ENCODE measurements at regions not wholly inside any gene's neighbourhood (a gene's known extent, or its start where the extent isn't known, plus 50 kb on each side); places are given as distances from the start of the nearest gene placed in this dataset.
"Not testable (repeated sequence)": the region's sequence is repeated elsewhere in the genome, so short reads cannot be mapped to it uniquely, and the experiment has no call there.

DNA sequence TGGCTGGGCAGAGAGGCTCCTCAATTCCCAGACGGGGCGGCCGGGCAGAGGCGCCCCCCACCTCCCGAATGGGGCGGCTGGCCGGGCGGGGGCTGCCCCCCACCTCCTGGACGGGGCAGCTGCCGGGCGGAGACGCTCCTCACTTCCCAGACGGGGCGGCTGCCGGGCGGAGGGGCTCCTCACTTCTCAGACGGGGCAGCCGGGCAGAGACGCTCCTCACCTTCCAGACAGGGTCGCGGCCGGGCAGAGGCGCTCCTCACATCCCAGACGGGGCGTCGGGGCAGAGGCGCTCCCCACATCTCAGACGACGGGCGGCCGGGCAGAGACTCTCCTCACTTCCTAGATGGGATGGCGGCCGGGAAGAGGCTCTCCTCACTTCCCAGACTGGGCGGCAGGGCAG lies 214.1 kb downstream of the SOX2 start:
- not testable (repeated sequence) for H3K27me3 Mint-ChIP-seq, H3K27ac Mint-ChIP-seq, DNase-seq, H3K4me1 Mint-ChIP-seq, H3K36me3 Mint-ChIP-seq, H3K9me3 Mint-ChIP-seq, H3K4me3 Mint-ChIP-seq

DNA sequence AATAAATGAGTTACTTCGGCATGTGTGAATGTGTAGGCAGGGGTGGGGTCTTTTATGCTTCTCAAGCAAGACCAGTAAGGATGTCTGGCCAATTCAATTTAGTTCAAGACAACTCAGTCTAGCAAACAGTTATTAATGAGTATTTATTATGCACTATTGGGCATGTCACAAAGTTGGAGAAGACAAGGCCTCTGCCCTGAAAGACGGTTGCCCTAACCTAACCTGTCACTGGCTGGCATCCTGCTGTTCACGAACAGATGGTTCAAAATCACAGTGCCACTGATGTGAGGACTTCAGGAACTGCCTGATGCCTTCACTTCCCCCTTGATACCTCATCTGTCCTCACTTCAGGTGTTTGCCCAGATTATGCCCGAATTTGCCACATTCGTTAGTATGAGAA lies 217.8 kb downstream of the SOX2 start:
- H3K4me1 Mint-ChIP-seq: no peaks in the 10 kb centered on the region
- H3K9me3 Mint-ChIP-seq: peaks cover 7% of the 10 kb centered on the region
- no peak for DNase-seq
- H3K4me3 Mint-ChIP-seq: no peak overlapping the region
- H3K27me3 Mint-ChIP-seq: no peaks in the 10 kb centered on the region
- no peak overlapping the region for H3K27ac Mint-ChIP-seq
- no peaks in the 10 kb centered on the region for H3K36me3 Mint-ChIP-seq

DNA sequence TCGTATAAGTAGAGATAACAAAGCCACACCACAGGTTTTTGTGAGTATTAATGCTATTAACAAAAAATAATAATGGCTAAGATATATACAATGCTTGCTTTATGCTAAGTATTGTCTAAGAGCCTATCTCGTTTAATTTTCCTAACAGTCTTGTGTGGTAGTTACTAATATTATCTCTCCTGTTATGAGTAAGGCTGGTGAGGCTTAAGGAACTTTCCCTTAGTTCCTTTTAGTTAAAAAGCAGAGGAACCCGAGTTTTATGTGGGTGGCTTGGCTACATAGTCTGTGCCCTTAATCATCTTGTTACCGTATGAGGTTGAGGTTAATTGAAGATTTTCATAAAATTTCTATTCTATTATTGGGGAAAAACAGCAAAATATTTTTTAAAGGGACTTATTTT lies 218.4 kb downstream of the SOX2 start:
- H3K4me1 Mint-ChIP-seq: no peaks in the 10 kb centered on the region
- no peak overlapping the region for H3K27ac Mint-ChIP-seq
- peaks cover 7% of the 10 kb centered on the region for H3K9me3 Mint-ChIP-seq
- no peaks in the 10 kb centered on the region for H3K36me3 Mint-ChIP-seq
- H3K27me3 Mint-ChIP-seq: no peaks in the 10 kb centered on the region
- no peak overlapping the region for H3K4me3 Mint-ChIP-seq
- DNase-seq: no peak

DNA sequence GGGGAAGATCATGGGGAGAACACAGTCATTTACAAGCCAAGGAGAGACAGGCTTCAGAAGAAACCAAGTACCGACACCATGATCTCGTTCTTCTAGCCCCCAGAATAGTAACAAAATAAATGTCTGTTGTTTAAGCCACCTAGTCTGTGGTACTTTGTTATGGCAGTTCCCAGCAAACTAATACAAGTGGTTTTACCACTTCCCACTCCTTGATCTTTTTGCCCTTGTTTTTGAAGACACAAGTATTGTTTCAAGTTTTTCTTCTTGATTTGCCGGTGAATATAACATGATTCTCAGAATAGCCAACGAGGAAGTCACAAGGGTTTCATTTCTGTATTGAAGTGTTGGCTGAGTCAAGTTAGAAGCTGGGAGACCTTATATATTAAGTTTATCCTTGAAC lies 220.3 kb downstream of the SOX2 start:
- H3K36me3 Mint-ChIP-seq: no peaks in the 10 kb centered on the region
- no peak overlapping the region for H3K27ac Mint-ChIP-seq
- no peak overlapping the region for H3K4me3 Mint-ChIP-seq
- peaks cover 4% of the 10 kb centered on the region for H3K9me3 Mint-ChIP-seq
- no peaks in the 10 kb centered on the region for H3K27me3 Mint-ChIP-seq
- no peaks in the 10 kb centered on the region for H3K4me1 Mint-ChIP-seq
- no peak for DNase-seq

DNA sequence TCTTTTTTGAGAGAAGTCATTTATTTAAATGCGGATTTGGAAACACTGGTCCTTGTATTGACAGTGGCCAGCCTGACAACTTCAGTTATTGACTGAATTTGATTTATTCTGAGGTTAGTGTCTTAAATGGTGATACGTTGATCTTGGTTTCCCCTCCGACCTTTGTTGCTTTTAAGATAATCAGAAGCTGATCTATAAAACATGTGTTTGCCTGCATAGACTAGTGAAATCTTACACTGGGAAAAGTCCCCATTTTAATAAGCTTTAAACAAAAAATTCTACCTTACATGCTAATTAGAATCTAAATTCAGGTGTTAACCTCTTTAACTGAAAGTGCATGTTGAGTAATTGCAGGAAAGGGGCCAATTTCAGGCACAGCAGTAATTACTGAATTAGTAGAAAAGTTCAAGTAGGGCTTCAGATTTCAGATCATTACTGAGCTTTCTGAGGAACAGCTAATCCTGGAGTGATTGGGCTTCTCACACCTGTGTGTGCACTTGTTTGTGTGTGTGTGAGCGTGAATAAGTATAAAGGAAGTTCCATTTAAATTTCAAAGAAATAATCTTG lies 221.4 kb downstream of the SOX2 start:
- peaks cover 1% of the 10 kb centered on the region for H3K9me3 Mint-ChIP-seq

DNA sequence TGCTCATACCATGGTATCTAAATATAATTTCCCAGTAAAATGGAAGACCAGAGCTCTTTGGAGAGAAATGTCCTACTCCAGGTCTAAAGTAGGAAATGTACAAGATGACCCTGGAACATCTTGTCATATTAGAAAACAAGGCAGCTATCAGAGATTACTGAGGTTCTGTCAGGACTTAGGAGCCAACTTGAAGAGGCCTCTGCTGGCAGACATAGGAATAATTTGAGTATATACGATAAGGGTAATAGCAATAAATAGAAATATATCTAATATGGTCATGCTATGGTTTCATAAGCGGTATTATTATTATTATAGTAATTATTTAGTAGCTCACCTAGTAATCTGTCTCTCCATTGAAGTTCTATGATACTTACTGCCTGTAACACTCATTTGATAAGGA lies 224.2 kb downstream of the SOX2 start:
- H3K4me1 Mint-ChIP-seq: no peaks in the 10 kb centered on the region
- no peak for DNase-seq
- H3K9me3 Mint-ChIP-seq: no peaks in the 10 kb centered on the region
- H3K27me3 Mint-ChIP-seq: no peaks in the 10 kb centered on the region
- H3K36me3 Mint-ChIP-seq: no peaks in the 10 kb centered on the region
- no peak overlapping the region for H3K27ac Mint-ChIP-seq
- H3K4me3 Mint-ChIP-seq: no peak overlapping the region

More for the DNA sequence above, 221.4 kb downstream of the SOX2 start:
- Mint-ChIP-seq H3K36me3 (no peaks in the 10 kb centered on the region), H3K27me3 (no peaks in the 10 kb centered on the region), H3K27ac (no peak overlapping the region), H3K4me3 (no peak overlapping the region), H3K4me1 (no peaks in the 10 kb centered on the region)
- no peak for DNase-seq

DNA sequence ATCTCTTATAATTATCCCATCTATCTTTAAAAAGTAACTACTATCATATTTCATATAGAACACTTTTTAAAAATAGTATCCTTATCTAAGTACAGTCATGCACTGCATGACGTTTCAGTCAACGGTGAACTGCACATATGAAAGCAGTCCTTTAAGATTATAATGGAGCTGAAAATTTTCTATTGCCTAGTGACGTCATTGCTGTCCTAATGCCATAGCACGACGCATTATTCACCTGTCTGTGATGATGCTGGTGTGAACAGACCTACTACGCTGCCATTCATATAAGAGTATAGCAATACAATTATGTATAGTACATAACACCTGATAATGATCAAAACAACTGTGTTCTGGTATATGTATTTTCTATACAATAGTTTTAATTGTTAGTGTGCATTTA lies 225.0 kb downstream of the SOX2 start:
- no peaks in the 10 kb centered on the region for H3K9me3 Mint-ChIP-seq
- H3K36me3 Mint-ChIP-seq: no peaks in the 10 kb centered on the region
- H3K27ac Mint-ChIP-seq: no peak overlapping the region
- no peak overlapping the region for H3K4me3 Mint-ChIP-seq
- H3K27me3 Mint-ChIP-seq: no peaks in the 10 kb centered on the region
- no peaks in the 10 kb centered on the region for H3K4me1 Mint-ChIP-seq
- DNase-seq: no peak

DNA sequence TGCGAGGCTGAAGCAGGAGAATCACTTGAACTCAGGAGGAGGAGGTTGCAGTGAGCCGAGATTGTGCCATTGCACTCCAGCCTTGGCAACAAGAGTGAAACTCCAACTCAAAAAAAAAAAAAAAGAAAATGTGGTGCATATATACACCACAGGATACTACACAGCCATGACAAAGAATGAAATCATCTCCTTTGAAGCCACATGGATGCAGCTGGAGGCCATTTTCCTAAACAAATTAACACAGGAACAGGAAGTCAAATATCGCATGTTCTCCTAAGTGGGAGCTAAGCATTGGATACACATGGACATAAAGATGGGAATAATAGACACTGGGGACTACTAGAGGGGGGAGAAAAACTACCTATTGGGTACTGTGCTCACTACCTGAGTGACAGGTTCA lies 226.9 kb downstream of the SOX2 start:
- H3K9me3 Mint-ChIP-seq: not testable (repeated sequence)

DNA sequence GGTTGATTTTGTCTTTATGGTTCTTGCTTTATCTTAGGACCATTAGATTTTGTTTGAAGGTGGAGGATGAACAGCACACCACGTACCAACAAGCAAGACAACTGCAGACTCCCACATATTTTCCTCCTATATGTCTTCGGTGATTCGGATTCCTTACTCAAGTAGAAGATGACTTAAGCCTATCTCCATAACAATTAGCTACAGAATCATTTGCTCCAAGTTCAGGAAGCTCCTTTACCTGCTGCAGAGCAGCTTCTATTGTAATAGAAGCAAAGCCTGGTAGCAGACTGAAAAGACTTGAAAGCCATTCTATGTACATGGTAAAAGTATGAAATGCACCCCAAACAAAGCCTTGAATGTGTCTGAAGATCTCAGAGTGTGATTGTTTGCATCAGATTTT lies 229.0 kb downstream of the SOX2 start:
- no peaks in the 10 kb centered on the region for H3K27me3 Mint-ChIP-seq
- H3K4me1 Mint-ChIP-seq: no peaks in the 10 kb centered on the region
- H3K9me3 Mint-ChIP-seq: no peaks in the 10 kb centered on the region
- no peak for DNase-seq
- H3K27ac Mint-ChIP-seq: no peak overlapping the region
- H3K4me3 Mint-ChIP-seq: no peak overlapping the region
- no peaks in the 10 kb centered on the region for H3K36me3 Mint-ChIP-seq

More for the DNA sequence above, 226.9 kb downstream of the SOX2 start:
- DNase-seq, H3K27me3 Mint-ChIP-seq, H3K4me3 Mint-ChIP-seq, H3K4me1 Mint-ChIP-seq, H3K36me3 Mint-ChIP-seq, H3K27ac Mint-ChIP-seq: not testable (repeated sequence)

DNA sequence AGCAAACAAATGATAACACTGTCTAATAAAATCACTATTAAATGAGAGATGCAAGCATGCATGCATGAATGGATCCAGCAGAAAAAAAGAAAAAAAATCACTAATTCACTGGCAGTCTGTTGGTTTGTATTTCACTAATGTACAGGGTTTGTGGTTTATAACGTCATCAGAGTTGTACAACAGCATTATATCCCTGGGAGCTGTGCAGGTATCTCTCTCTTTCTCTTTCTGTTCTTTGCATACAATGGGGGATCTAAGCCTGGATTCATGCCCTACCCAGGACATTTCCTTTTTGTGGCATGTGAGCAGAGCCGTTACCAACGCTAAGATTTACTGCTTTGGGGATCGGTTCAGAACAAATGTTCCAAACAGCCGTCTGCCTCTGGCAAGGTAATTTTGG lies 229.5 kb downstream of the SOX2 start:
- no peak overlapping the region for H3K4me3 Mint-ChIP-seq
- no peak for DNase-seq
- no peaks in the 10 kb centered on the region for H3K36me3 Mint-ChIP-seq
- no peaks in the 10 kb centered on the region for H3K27me3 Mint-ChIP-seq
- H3K27ac Mint-ChIP-seq: no peak overlapping the region
- no peaks in the 10 kb centered on the region for H3K4me1 Mint-ChIP-seq
- no peaks in the 10 kb centered on the region for H3K9me3 Mint-ChIP-seq

DNA sequence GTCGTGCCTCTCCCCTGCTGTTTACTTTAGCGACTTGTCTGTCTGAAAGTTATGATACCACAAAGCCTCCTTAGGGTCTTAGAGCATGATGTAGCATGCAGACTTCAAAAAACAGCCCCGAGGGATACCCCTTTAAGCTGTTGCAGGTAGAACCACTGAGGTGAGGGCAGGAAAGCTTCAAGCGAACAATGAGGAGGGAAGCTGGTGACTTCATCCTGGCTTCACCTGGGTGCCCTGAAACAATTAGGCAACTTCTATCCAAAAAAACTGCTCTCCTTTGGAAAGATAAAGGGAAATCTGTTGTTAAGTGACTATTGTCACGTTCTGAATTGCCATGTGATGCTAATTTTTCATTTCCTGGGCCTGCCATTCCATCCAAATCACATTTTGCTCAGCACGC lies 231.6 kb downstream of the SOX2 start:
- no peaks in the 10 kb centered on the region for H3K9me3 Mint-ChIP-seq
- no peaks in the 10 kb centered on the region for H3K36me3 Mint-ChIP-seq
- H3K4me3 Mint-ChIP-seq: no peak overlapping the region
- DNase-seq: no peak
- no peaks in the 10 kb centered on the region for H3K27me3 Mint-ChIP-seq
- H3K4me1 Mint-ChIP-seq: no peaks in the 10 kb centered on the region
- no peak overlapping the region for H3K27ac Mint-ChIP-seq

DNA sequence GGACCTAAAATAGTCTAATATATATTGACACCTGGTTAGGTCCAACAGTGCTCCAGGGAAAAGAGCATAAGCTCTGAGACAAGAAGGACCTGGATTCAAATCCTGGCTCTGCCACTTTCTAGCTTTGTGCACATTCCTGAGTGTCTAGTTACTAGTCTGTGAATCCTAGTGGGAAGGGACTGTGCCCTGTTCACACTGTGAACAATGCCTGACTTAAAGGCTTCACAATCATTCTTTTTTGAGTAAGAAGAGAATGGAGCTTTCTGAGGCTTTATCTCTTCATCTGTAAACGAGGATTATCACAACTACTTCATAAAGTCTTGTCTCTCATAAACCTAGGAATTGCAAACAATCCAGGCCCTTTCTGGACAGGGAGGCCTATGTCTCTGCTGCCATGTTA lies 235.9 kb downstream of the SOX2 start:
- Mint-ChIP-seq H3K4me3 (no peak overlapping the region), H3K27ac (no peak overlapping the region), H3K36me3 (no peaks in the 10 kb centered on the region), H3K4me1 (no peaks in the 10 kb centered on the region), H3K9me3 (no peaks in the 10 kb centered on the region), H3K27me3 (no peaks in the 10 kb centered on the region)
- no peak for DNase-seq

DNA sequence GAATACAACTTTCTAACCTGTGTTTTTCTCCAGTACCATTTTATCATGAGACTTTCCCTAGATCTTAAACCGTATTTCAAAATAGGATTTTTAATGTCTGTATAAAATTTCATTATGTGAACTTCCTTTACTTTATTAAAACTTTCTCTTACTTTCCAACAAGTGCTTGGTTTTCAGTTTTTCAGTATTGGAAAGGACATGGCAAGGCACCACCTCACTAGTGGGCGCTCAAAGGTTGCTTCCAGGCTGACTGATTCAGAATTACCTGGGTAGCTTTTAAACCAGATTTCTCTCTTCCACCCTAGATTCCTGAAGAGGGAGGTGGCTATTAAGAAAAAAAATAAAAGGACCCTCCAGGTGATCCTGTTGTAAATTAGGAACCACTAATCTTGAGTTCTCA lies 236.6 kb downstream of the SOX2 start:
- H3K27ac Mint-ChIP-seq: no peak overlapping the region
- no peaks in the 10 kb centered on the region for H3K36me3 Mint-ChIP-seq
- DNase-seq: no peak
- H3K27me3 Mint-ChIP-seq: no peaks in the 10 kb centered on the region
- no peak overlapping the region for H3K4me3 Mint-ChIP-seq
- no peaks in the 10 kb centered on the region for H3K4me1 Mint-ChIP-seq
- no peaks in the 10 kb centered on the region for H3K9me3 Mint-ChIP-seq

DNA sequence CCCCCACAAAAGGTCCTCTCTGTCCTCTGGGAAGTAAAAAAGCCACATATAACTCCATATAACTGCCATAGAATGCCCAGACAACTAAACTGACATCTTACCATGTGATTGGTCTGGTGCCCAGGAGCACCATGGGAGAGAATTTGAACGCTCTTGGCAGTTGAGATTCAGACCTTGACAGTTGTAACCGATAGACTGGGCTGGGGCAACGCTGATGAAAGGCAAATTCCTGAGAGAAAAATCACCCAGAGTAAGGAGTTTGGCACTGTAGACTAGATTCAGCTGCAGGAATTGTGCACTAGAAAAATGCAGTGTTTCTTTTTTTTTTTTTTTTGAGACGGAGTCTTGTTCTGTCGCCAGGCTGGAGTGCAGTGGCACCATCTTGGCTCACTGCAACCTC lies 240.5 kb downstream of the SOX2 start:
- H3K9me3 Mint-ChIP-seq: no peaks in the 10 kb centered on the region
- no peak overlapping the region for H3K4me3 Mint-ChIP-seq
- H3K4me1 Mint-ChIP-seq: no peaks in the 10 kb centered on the region
- no peak for DNase-seq
- H3K36me3 Mint-ChIP-seq: no peaks in the 10 kb centered on the region
- no peaks in the 10 kb centered on the region for H3K27me3 Mint-ChIP-seq
- no peak overlapping the region for H3K27ac Mint-ChIP-seq

DNA sequence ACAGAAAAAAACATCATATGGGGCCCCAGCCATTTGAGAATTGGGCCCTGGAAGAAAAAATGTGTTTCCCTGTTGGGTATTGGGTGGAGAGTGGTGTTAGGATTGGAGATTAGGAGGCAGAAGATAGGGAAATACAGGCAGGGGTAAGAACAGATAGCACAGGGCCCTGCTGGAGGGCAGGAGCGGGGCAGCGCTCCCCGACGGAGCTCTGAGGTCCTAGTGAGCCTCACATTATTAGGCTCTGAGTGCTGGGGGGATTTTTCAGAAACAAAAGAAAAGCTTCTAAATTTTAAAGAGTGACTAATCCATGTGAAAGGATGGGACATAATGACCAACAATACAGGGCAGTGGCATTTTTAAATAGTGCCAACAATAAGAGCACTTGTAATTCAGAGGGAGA lies 241.2 kb downstream of the SOX2 start:
- Mint-ChIP-seq H3K4me1 (no peaks in the 10 kb centered on the region), H3K9me3 (no peaks in the 10 kb centered on the region), H3K27me3 (no peaks in the 10 kb centered on the region), H3K36me3 (no peaks in the 10 kb centered on the region), H3K4me3 (no peak overlapping the region), H3K27ac (no peak overlapping the region)
- DNase-seq: no peak

DNA sequence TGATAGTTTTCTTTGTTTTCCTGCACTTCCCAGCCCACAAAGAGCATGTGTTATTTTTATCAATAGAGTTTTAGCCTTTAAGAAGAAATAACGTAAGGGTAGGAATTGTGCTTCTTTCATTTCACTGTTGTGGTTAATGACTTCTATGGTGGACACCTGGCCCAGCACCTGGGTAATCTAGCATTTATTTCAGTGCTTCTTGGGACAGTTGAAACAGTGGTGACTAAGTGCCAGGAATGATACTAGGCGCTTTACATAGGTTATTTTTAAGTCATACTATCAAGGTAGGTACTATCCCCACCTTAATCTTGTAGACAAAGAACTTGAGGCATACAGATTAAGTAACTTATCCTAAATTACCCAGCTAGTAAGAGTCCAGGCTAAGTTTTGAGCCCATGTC lies 243.8 kb downstream of the SOX2 start:
- H3K9me3 Mint-ChIP-seq: no peaks in the 10 kb centered on the region
- H3K27ac Mint-ChIP-seq: no peak overlapping the region
- no peaks in the 10 kb centered on the region for H3K27me3 Mint-ChIP-seq
- H3K36me3 Mint-ChIP-seq: no peaks in the 10 kb centered on the region
- H3K4me1 Mint-ChIP-seq: no peaks in the 10 kb centered on the region
- H3K4me3 Mint-ChIP-seq: no peak overlapping the region
- no peak for DNase-seq

DNA sequence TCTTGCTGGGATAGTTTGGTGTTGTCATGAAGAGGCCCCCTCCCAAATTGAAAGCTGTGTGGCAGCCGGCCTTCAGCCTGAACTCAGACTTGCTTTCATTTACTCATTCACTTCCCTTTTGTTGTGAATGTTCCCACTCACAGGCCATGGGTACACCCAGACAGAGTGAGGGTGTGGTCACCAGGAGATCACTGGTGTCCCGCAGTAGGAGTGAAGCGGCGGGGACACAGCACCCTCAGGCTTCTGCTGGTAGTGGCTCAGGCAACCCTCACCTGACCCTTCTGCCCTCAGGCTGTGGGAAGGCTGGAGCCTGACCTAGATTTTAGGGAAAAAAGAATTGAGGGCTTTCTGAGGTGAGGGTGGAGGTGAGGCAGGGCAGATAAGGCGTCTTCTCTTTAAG lies 244.4 kb downstream of the SOX2 start:
- no peak for DNase-seq
- no peaks in the 10 kb centered on the region for H3K36me3 Mint-ChIP-seq
- no peak overlapping the region for H3K4me3 Mint-ChIP-seq
- no peaks in the 10 kb centered on the region for H3K27me3 Mint-ChIP-seq
- H3K4me1 Mint-ChIP-seq: no peaks in the 10 kb centered on the region
- H3K27ac Mint-ChIP-seq: no peak overlapping the region
- H3K9me3 Mint-ChIP-seq: no peaks in the 10 kb centered on the region

All from activated naive CD8-positive, alpha-beta T cell treated with anti-CD3 and anti-CD28 coated beads for 36 hours (primary cell).